B cell (primary cell): ENCODE measurements at regions not wholly inside any gene's neighbourhood (a gene's known extent, or its start where the extent isn't known, plus 50 kb on each side); places are given as distances from the start of the nearest gene placed in this dataset.

Source experiments
- ATAC-seq: fragments of 200-7000 bp; cut with Tn5 transposase; one replicate; pipeline ENCODE4 v1.10.0; 2021; ENCODE audit warnings: low read depth, mild to moderate bottlenecking, moderate number of reproducible peaks, moderate library complexity
- CTCF ChIA-PET: fragments of 350-600 bp; sonication (Branson Sonifier 250); formaldehyde crosslinking; loops from one replicate; lab custom pipeline; 2021; ENCODE audit warnings: antibody characterized with exemption, inconsistent platforms; lab: Charles Lee
- POLR2A ChIA-PET: fragments of 350-600 bp; sonication (Branson Sonifier 250); formaldehyde crosslinking; loops from one replicate; lab custom pipeline; 2021; ENCODE audit warnings: antibody characterized with exemption; lab: Charles Lee
- DNase-seq: peaks from one replicate; pipeline ENCODE4 v3.0.0; 2013
- H2AFZ ChIP-seq: 2 replicates; pipeline ENCODE4 v1.6.1; 2012; ENCODE audit warnings: mild to moderate bottlenecking, low read depth, low read length; ENCODE audit not compliant: insufficient read depth, poor library complexity, severe bottlenecking
- H3K27ac ChIP-seq, 2 donors: 1 replicate in 1 of 2; 2 replicates in 1 of 2; pipeline ENCODE4 v1.5.1; 2012 to 2013; ENCODE audit warnings: low read length in 2 of 2, mild to moderate bottlenecking in 2 of 2, moderate library complexity in 1 of 2
- H3K27me3 ChIP-seq, 4 experiments: fragments of 200-600 bp in 1 of 4; sonication (generic) in 1 of 4; replicated peaks in 1 of 4; 1 replicate in 2 of 4; 2 replicates in 2 of 4; pipeline versions ENCODE4 v1.6.1 to v1.7.0; 2013 to 2016; ENCODE audit warnings: low read length in 3 of 4, mild to moderate bottlenecking in 2 of 4, mixed read lengths in 1 of 4, moderate library complexity in 1 of 4; ENCODE audit not compliant: insufficient read depth in 4 of 4, control insufficient read depth in 3 of 4; ENCODE audit errors: control extremely low read depth in 1 of 4
- H3K36me3 ChIP-seq, 2 experiments: replicated peaks in 1 of 2; 1 replicate in 1 of 2; 2 replicates in 1 of 2; pipeline versions ENCODE4 v1.6.1 to v1.7.1; 2013; ENCODE audit warnings: low read length in 1 of 2; ENCODE audit not compliant: insufficient read depth in 2 of 2, control insufficient read depth in 1 of 2; ENCODE audit errors: control extremely low read depth in 1 of 2, extremely low read depth in 1 of 2
- H3K4me1 ChIP-seq, 2 donors: fragments of 200-600 bp in 1 of 2; sonication (generic) in 1 of 2; 1 replicate in 1 of 2; 2 replicates in 1 of 2; pipeline versions ENCODE4 v1.5.1 to v1.6.1; 2013 to 2017; ENCODE audit warnings: low read length in 2 of 2; ENCODE audit not compliant: control insufficient read depth in 2 of 2, insufficient read depth in 2 of 2
- H3K4me2 ChIP-seq: replicated peaks from 2 replicates; pipeline ENCODE3; 2012; ENCODE audit warnings: mild to moderate bottlenecking, low read depth, low read length; ENCODE audit not compliant: poor library complexity, severe bottlenecking
- H3K4me3 ChIP-seq, 5 experiments: fragments of 200-600 bp in 1 of 5; sonication (generic) in 1 of 5; 1 replicate in 3 of 5; 2 replicates in 2 of 5; pipeline versions ENCODE4 v1.5.1 to v1.7.0; 2011 to 2016; ENCODE audit warnings: low read length in 4 of 5, mild to moderate bottlenecking in 4 of 5, low read depth in 2 of 5, control low read depth in 1 of 5, moderate library complexity in 1 of 5; ENCODE audit not compliant: insufficient read depth in 1 of 5; ENCODE audit errors: control extremely low read depth in 1 of 5, extremely low read depth in 1 of 5
- H3K79me2 ChIP-seq: fragments of 200-600 bp; sonication (generic); one replicate; pipeline ENCODE4 v1.6.0; 2016; ENCODE audit warnings: low read length; ENCODE audit not compliant: control insufficient read depth, insufficient read depth
- H3K9ac ChIP-seq: fragments of 200-600 bp; sonication (generic); 2 replicates; pipeline ENCODE4 v1.6.1; 2017; ENCODE audit warnings: mild to moderate bottlenecking, low read length, moderate library complexity
- H3K9me3 ChIP-seq, 3 donors: one replicate each; pipeline versions ENCODE4 v1.6.1 to v1.7.1; 2013; ENCODE audit warnings: low read length in 2 of 3; ENCODE audit not compliant: control insufficient read depth in 2 of 3, insufficient read depth in 1 of 3; ENCODE audit errors: control extremely low read depth in 1 of 3
- H4K20me1 ChIP-seq: 2 replicates; pipeline ENCODE4 v1.6.0; 2012; ENCODE audit warnings: mild to moderate bottlenecking, low read length; ENCODE audit not compliant: insufficient read depth, control insufficient read depth, poor library complexity, severe bottlenecking
- H3K27ac Mint-ChIP-seq: one replicate; pipeline ENCODE4 v1.8.0; 2021; ENCODE audit warnings: mixed read lengths
- H3K27me3 Mint-ChIP-seq: one replicate; pipeline ENCODE4 v1.8.0; 2021; ENCODE audit warnings: mixed read lengths
- H3K4me1 Mint-ChIP-seq: one replicate; pipeline ENCODE4 v1.8.0; 2021; ENCODE audit warnings: mixed read lengths
- H3K4me3 Mint-ChIP-seq: one replicate; pipeline ENCODE4 v1.8.0; 2021; ENCODE audit warnings: mixed read lengths
- H3K9me3 Mint-ChIP-seq: one replicate; pipeline ENCODE4 v1.8.0; 2022; ENCODE audit warnings: mixed read lengths; ENCODE audit not compliant: insufficient read depth
- CTCF ChIP-seq: fragments of 200-600 bp; IDR thresholded peaks from one replicate; pipeline ENCODE4 v1.8.0; 2022; ENCODE audit warnings: antibody characterized with exemption, mild to moderate bottlenecking
- EZH2 ChIP-seq: IDR thresholded peaks from 2 replicates; pipeline ENCODE4 v1.6.1; 2012; ENCODE audit warnings: borderline replicate concordance, low read depth, mild to moderate bottlenecking, moderate library complexity, low read length; ENCODE audit not compliant: insufficient read depth, poor library complexity, severe bottlenecking
- WGBS: methylation state at CpG from one replicate; pipeline ENCODE4 v1.1.5; 2013; ENCODE audit warnings: missing lambda C conversion rate; ENCODE audit not compliant: insufficient coverage; 5-methylcytosine and 5-hydroxymethylcytosine counted together
- intact Hi-C: fragments of 100-400 bp; cut with micrococcal nuclease; formaldehyde crosslinking; loops from one replicate; pipeline ENCODE4 v1.10.0; 2022

- 71% methylated on average over 1 of the region's 7 CpGs for WGBS
- no peak overlapping the region for H3K4me3 Mint-ChIP-seq
- H3K4me1 Mint-ChIP-seq: peaks cover 4% of the 10 kb centered on the region
- Histone ChIP-seq H4K20me1 (no peaks in the 10 kb centered on the region), H3K9ac (no peak overlapping the region), H3K79me2 (no peaks in the 10 kb centered on the region), H3K36me3 (no peaks in the 10 kb centered on the region), H3K27me3 (peaks cover 0 to 22% (median 5%) of the 10 kb centered on the region in 4 experiments), H3K9me3 (peaks cover 0 to 7% (median 0%) of the 10 kb centered on the region in 3 donors), H3K4me3 (no peak overlapping the region), H3K27ac (no peak overlapping the region), H2AFZ (no peak overlapping the region), H3K4me1 (no peaks in the 10 kb centered on the region), H3K4me2 (no peak overlapping the region)
- no peak for DNase-seq
- H3K27ac Mint-ChIP-seq: no peak overlapping the region
- intact Hi-C loops: no loop called here
- ChIA-PET CTCF (no interaction called here), POLR2A (no interaction called here)
- no peak for ATAC-seq
- TF ChIP-seq CTCF (no peak), EZH2 (no peak)
- H3K27me3 Mint-ChIP-seq: peaks cover 51% of the 10 kb centered on the region
- H3K9me3 Mint-ChIP-seq: no peaks in the 10 kb centered on the region
These were observed 56.0 kb upstream of the ATP2B2 start for GRCh38 chr3:10561162-10561945.

GRCh38 chr3:10561946-10562560, 56.7 kb upstream of the ATP2B2 start:
- no peak overlapping the region for H3K27ac ChIP-seq
- Mint-ChIP-seq H3K9me3 (no peaks in the 10 kb centered on the region), H3K27me3 (peaks cover 51% of the 10 kb centered on the region), H3K27ac (no peak overlapping the region), H3K4me1 (peaks cover 4% of the 10 kb centered on the region), H3K4me3 (no peak overlapping the region)
- no peak overlapping the region for H3K9ac ChIP-seq
- DNase-seq (no peak), ATAC-seq (no peak)
- H3K4me2 ChIP-seq: no peak overlapping the region
- no peak overlapping the region for H3K4me3 ChIP-seq
- intact Hi-C loops: no loop called here
- H3K27me3 ChIP-seq: peaks cover 0 to 20% (median 5%) of the 10 kb centered on the region in 4 experiments
- TF ChIP-seq EZH2 (no peak), CTCF (no peak)
- no peaks in the 10 kb centered on the region for H4K20me1 ChIP-seq
- 68% methylated on average over 4 of the region's 4 CpGs for WGBS
- no peaks in the 10 kb centered on the region for H3K36me3 ChIP-seq
- H3K4me1 ChIP-seq: no peaks in the 10 kb centered on the region
- H3K79me2 ChIP-seq: no peaks in the 10 kb centered on the region
- no peak overlapping the region for H2AFZ ChIP-seq
- H3K9me3 ChIP-seq: peaks cover 0 to 7% (median 0%) of the 10 kb centered on the region in 3 donors
- POLR2A ChIA-PET: no interaction called here
- CTCF ChIA-PET: no interaction called here
